CD4-positive, alpha-beta memory T cell (primary cell): ENCODE measurements at regions not wholly inside any gene's neighbourhood (a gene's known extent, or its start where the extent isn't known, plus 50 kb on each side); places are given as distances from the start of the nearest gene placed in this dataset.

Experiments used
- CTCF ChIA-PET: fragments of 350-600 bp; sonication (Branson Sonifier 250); formaldehyde crosslinking; loops from one replicate; lab custom pipeline; 2021; ENCODE audit warnings: inconsistent platforms; ENCODE audit not compliant: partially characterized antibody; lab: Charles Lee
- POLR2A ChIA-PET: fragments of 350-600 bp; sonication (Branson Sonifier 250); formaldehyde crosslinking; loops from one replicate; lab custom pipeline; 2021; ENCODE audit not compliant: partially characterized antibody; lab: Charles Lee
- DNase-seq, 5 donors: peaks; one replicate each; pipeline versions ENCODE4 v3.0.0 to v3.0.0-alpha.2; 2020 to 2022; ENCODE audit warnings: mixed read lengths in 1 of 5
- H3K27ac ChIP-seq: one replicate; pipeline ENCODE4 v1.7.0; 2013; ENCODE audit warnings: low read depth, low read length
- H3K27me3 ChIP-seq: 2 replicates; pipeline ENCODE4 v1.7.0; 2013; ENCODE audit warnings: mild to moderate bottlenecking, low read length, moderate library complexity; ENCODE audit not compliant: insufficient read depth
- H3K36me3 ChIP-seq: 2 replicates; pipeline ENCODE4 v1.7.0; 2013; ENCODE audit warnings: mild to moderate bottlenecking, low read length, moderate library complexity; ENCODE audit not compliant: insufficient read depth
- H3K4me1 ChIP-seq: 2 replicates; pipeline ENCODE4 v1.7.0; 2013; ENCODE audit warnings: mild to moderate bottlenecking, low read length, moderate library complexity; ENCODE audit not compliant: insufficient read depth
- H3K4me3 ChIP-seq, 2 donors: one replicate each; pipeline ENCODE4 v1.7.0; 2013; ENCODE audit warnings: low read length in 2 of 2, mild to moderate bottlenecking in 1 of 2
- H3K9me3 ChIP-seq, 2 donors: one replicate each; pipeline ENCODE4 v1.7.0; 2013; ENCODE audit warnings: low read length in 2 of 2, control low read depth in 1 of 2; ENCODE audit not compliant: control insufficient read depth in 1 of 2
- H3K27ac Mint-ChIP-seq, 7 donors: one replicate each; pipeline ENCODE4 v1.8.0; 2020 to 2021; ENCODE audit warnings: mixed read lengths in 7 of 7, mild to moderate bottlenecking in 6 of 7, inconsistent platforms in 3 of 7, moderate library complexity in 3 of 7
- H3K27me3 Mint-ChIP-seq, 2 donors: one replicate each; pipeline ENCODE4 v1.8.0; 2020 to 2021; ENCODE audit warnings: mixed read lengths in 2 of 2
- H3K36me3 Mint-ChIP-seq, 2 donors: one replicate each; pipeline ENCODE4 v1.8.0; 2020 to 2021; ENCODE audit warnings: mixed read lengths in 2 of 2, inconsistent platforms in 1 of 2, mild to moderate bottlenecking in 1 of 2
- H3K4me1 Mint-ChIP-seq, 4 donors: one replicate each; pipeline ENCODE4 v1.8.0; 2020 to 2021; ENCODE audit warnings: mixed read lengths in 4 of 4, mild to moderate bottlenecking in 1 of 4
- H3K4me3 Mint-ChIP-seq, 8 donors: one replicate each; pipeline ENCODE4 v1.8.0; 2020 to 2021; ENCODE audit warnings: mixed read lengths in 8 of 8, mild to moderate bottlenecking in 7 of 8, moderate library complexity in 6 of 8, inconsistent platforms in 3 of 8
- H3K9me3 Mint-ChIP-seq, 8 donors: one replicate each; pipeline ENCODE4 v1.8.0; 2020 to 2021; ENCODE audit warnings: mixed read lengths in 8 of 8, mild to moderate bottlenecking in 5 of 8, inconsistent platforms in 3 of 8, moderate library complexity in 1 of 8
- intact Hi-C: fragments of 100-400 bp; cut with micrococcal nuclease; formaldehyde crosslinking; loops from one replicate; pipeline ENCODE4 v1.15.1; 2023

GRCh38 chr2:7517851-7518250 is 600.6 kb downstream of the RNF144A start:
- H3K9me3 Mint-ChIP-seq, result peaks cover 0 to 2% (median 0%) of the 10 kb centered on the region in 8 donors
- POLR2A ChIA-PET, result no interaction called here
- no peaks in the 10 kb centered on the region for H3K27me3 ChIP-seq
- no peaks in the 10 kb centered on the region for H3K36me3 Mint-ChIP-seq
- no peaks in the 10 kb centered on the region for H3K27me3 Mint-ChIP-seq
- no peaks in the 10 kb centered on the region for H3K9me3 ChIP-seq
- H3K4me3 Mint-ChIP-seq, result peak overlapping the region in 1 of 8 donors; percentile 9
- intact Hi-C loops, result loop anchor here (5.0 kb wide), 1 partner anchor 49 kb away; no protein-coding TSS in a partner anchor
- peaks cover 13% of the 10 kb centered on the region for H3K4me1 ChIP-seq
- H3K36me3 ChIP-seq, result no peaks in the 10 kb centered on the region
- CTCF ChIA-PET, result no interaction called here
- DNase-seq, result no peak
- no peak overlapping the region for H3K27ac ChIP-seq
- no peak overlapping the region for H3K4me3 ChIP-seq
- peaks cover 3 to 21% (median 12%) of the 10 kb centered on the region in 4 donors for H3K4me1 Mint-ChIP-seq
- peak overlapping the region in 3 of 7 donors; percentile 44 to 72 (median 64) for H3K27ac Mint-ChIP-seq

GRCh38 chr2:7523481-7524120 is 606.4 kb downstream of the RNF144A start:
- H3K4me1 ChIP-seq, result no peaks in the 10 kb centered on the region
- no peaks in the 10 kb centered on the region for H3K36me3 ChIP-seq
- H3K27me3 Mint-ChIP-seq, result peaks cover 0 to 2% of the 10 kb centered on the region in 2 donors
- DNase-seq, result no peak
- H3K27ac Mint-ChIP-seq, result no peak overlapping the region
- POLR2A ChIA-PET, result interaction anchor here (0.7 kb wide), 1 partner anchor 1017 kb away, joined by 3 read pairs; no protein-coding TSS in a partner anchor
- H3K27ac ChIP-seq, result no peak overlapping the region
- peak overlapping the region in 1 of 8 donors; percentile 14 for H3K4me3 Mint-ChIP-seq
- H3K4me3 ChIP-seq, result no peak overlapping the region
- H3K4me1 Mint-ChIP-seq, result peaks cover 0 to 8% (median 3%) of the 10 kb centered on the region in 4 donors
- CTCF ChIA-PET, result no interaction called here
- H3K9me3 Mint-ChIP-seq, result peaks cover 0 to 5% (median 0%) of the 10 kb centered on the region in 8 donors
- H3K36me3 Mint-ChIP-seq, result no peaks in the 10 kb centered on the region
- H3K27me3 ChIP-seq, result no peaks in the 10 kb centered on the region
- intact Hi-C loops, result no loop called here
- no peaks in the 10 kb centered on the region for H3K9me3 ChIP-seq

GRCh38 chr2:7524195-7524594 is 607.0 kb downstream of the RNF144A start:
- intact Hi-C loops, result no loop called here
- POLR2A ChIA-PET, result interaction anchor here (0.7 kb wide), 1 partner anchor 1016 kb away, joined by 3 read pairs; no protein-coding TSS in a partner anchor
- CTCF ChIA-PET, result no interaction called here

GRCh38 chr2:7525746-7526145 is 608.5 kb downstream of the RNF144A start:
- Histone ChIP-seq H3K36me3 (no peaks in the 10 kb centered on the region), H3K27me3 (no peaks in the 10 kb centered on the region), H3K9me3 (peaks cover 0 to 8% of the 10 kb centered on the region in 2 donors), H3K4me3 (no peak overlapping the region), H3K27ac (no peak overlapping the region), H3K4me1 (no peaks in the 10 kb centered on the region)
- ChIA-PET POLR2A (no interaction called here), CTCF (no interaction called here)
- intact Hi-C loops, result no loop called here
- H3K27ac Mint-ChIP-seq, result no peak overlapping the region
- H3K27me3 Mint-ChIP-seq, result peaks cover 0 to 2% of the 10 kb centered on the region in 2 donors
- DNase-seq, result no peak
- H3K36me3 Mint-ChIP-seq, result no peaks in the 10 kb centered on the region
- H3K9me3 Mint-ChIP-seq, result peaks cover 0 to 24% (median 12%) of the 10 kb centered on the region in 8 donors
- H3K4me1 Mint-ChIP-seq, result peaks cover 0 to 8% (median 3%) of the 10 kb centered on the region in 4 donors
- H3K4me3 Mint-ChIP-seq, result no peak overlapping the region

More at GRCh38 chr2:7524195-7524594, 607.0 kb downstream of the RNF144A start:
- Histone ChIP-seq H3K36me3 (no peaks in the 10 kb centered on the region), H3K9me3 (no peaks in the 10 kb centered on the region), H3K4me3 (no peak overlapping the region), H3K27me3 (no peaks in the 10 kb centered on the region), H3K4me1 (no peaks in the 10 kb centered on the region), H3K27ac (no peak overlapping the region)
- Mint-ChIP-seq H3K4me3 (no peak overlapping the region), H3K27me3 (peaks cover 0 to 2% of the 10 kb centered on the region in 2 donors), H3K4me1 (peaks cover 0 to 8% (median 3%) of the 10 kb centered on the region in 4 donors), H3K27ac (no peak overlapping the region), H3K9me3 (peaks cover 0 to 10% (median 3%) of the 10 kb centered on the region in 8 donors), H3K36me3 (no peaks in the 10 kb centered on the region)
- DNase-seq, result no peak

GRCh38 chr2:7527165-7527722 is 610.0 kb downstream of the RNF144A start:
- CTCF ChIA-PET, result no interaction called here

GRCh38 chr2:7530001-7530400 is 612.8 kb downstream of the RNF144A start:
- no peak overlapping the region for H3K27ac Mint-ChIP-seq
- peaks cover 4 to 5% of the 10 kb centered on the region in 2 donors for H3K36me3 Mint-ChIP-seq
- POLR2A ChIA-PET, result no interaction called here

More at GRCh38 chr2:7527165-7527722, 610.0 kb downstream of the RNF144A start:
- Histone ChIP-seq H3K4me3 (no peak overlapping the region), H3K4me1 (no peaks in the 10 kb centered on the region), H3K9me3 (peaks cover 0 to 14% of the 10 kb centered on the region in 2 donors), H3K27me3 (no peaks in the 10 kb centered on the region), H3K27ac (no peak overlapping the region), H3K36me3 (no peaks in the 10 kb centered on the region)
- peaks cover 0 to 8% (median 3%) of the 10 kb centered on the region in 4 donors for H3K4me1 Mint-ChIP-seq
- POLR2A ChIA-PET, result no interaction called here
- H3K36me3 Mint-ChIP-seq, result peaks cover 4 to 5% of the 10 kb centered on the region in 2 donors
- intact Hi-C loops, result no loop called here
- H3K27me3 Mint-ChIP-seq, result peaks cover 0 to 2% of the 10 kb centered on the region in 2 donors
- no peak overlapping the region for H3K4me3 Mint-ChIP-seq
- no peak overlapping the region for H3K27ac Mint-ChIP-seq
- no peak for DNase-seq
- H3K9me3 Mint-ChIP-seq, result peaks cover 5 to 38% (median 26%) of the 10 kb centered on the region in 8 donors

GRCh38 chr2:7539077-7539476 is 621.9 kb downstream of the RNF144A start:
- H3K27me3 Mint-ChIP-seq, result no peaks in the 10 kb centered on the region
- peak overlapping the region in 5 of 8 donors; percentile 9 to 52 (median 40) for H3K4me3 Mint-ChIP-seq
- peaks cover 2 to 32% (median 16%) of the 10 kb centered on the region in 8 donors for H3K9me3 Mint-ChIP-seq
- peaks cover 0 to 6% of the 10 kb centered on the region in 2 donors for H3K36me3 Mint-ChIP-seq
- H3K36me3 ChIP-seq, result no peaks in the 10 kb centered on the region
- H3K4me3 ChIP-seq, result no peak overlapping the region
- no peaks in the 10 kb centered on the region for H3K4me1 ChIP-seq
- peak in 3 of 5 donors; percentile 7 to 14 (median 10) for DNase-seq
- ChIA-PET POLR2A (interaction anchor here (1.3 kb wide), 1 partner anchor 29 kb away, joined by 4 read pairs; no protein-coding TSS in a partner anchor), CTCF (interaction anchor here (1.2 to 1.6 kb wide), 2 partner anchors 14 to 110 kb away, joined by 3 read pairs; no protein-coding TSS in a partner anchor)
- peaks cover 18 to 51% (median 33%) of the 10 kb centered on the region in 4 donors for H3K4me1 Mint-ChIP-seq
- no peak overlapping the region for H3K27ac ChIP-seq
- intact Hi-C loops, result no loop called here
- peak overlapping the region in 4 of 7 donors; percentile 32 to 84 (median 80) for H3K27ac Mint-ChIP-seq
- H3K9me3 ChIP-seq, result no peaks in the 10 kb centered on the region
- no peaks in the 10 kb centered on the region for H3K27me3 ChIP-seq

More at GRCh38 chr2:7530001-7530400, 612.8 kb downstream of the RNF144A start:
- no peaks in the 10 kb centered on the region for H3K36me3 ChIP-seq
- peaks cover 0 to 14% of the 10 kb centered on the region in 2 donors for H3K9me3 ChIP-seq
- H3K27me3 ChIP-seq, result no peaks in the 10 kb centered on the region
- Mint-ChIP-seq H3K4me3 (no peak overlapping the region), H3K9me3 (peaks cover 5 to 39% (median 27%) of the 10 kb centered on the region in 8 donors), H3K27me3 (no peaks in the 10 kb centered on the region), H3K4me1 (peaks cover 7 to 14% (median 10%) of the 10 kb centered on the region in 4 donors)
- CTCF ChIA-PET, result no interaction called here
- no peaks in the 10 kb centered on the region for H3K4me1 ChIP-seq
- no peak overlapping the region for H3K4me3 ChIP-seq
- DNase-seq, result no peak
- H3K27ac ChIP-seq, result no peak overlapping the region
- intact Hi-C loops, result no loop called here
